HG03439 (cell line): ENCODE measurements at regions not wholly inside any gene's neighbourhood (a gene's known extent, or its start where the extent isn't known, plus 50 kb on each side); places are given as distances from the start of the nearest gene placed in this dataset.

Source experiments
- ATAC-seq: cut with Tn5 transposase; IDR thresholded peaks from one replicate; pipeline ENCODE4 v1.9.1; 2021; ENCODE audit warnings: mild to moderate bottlenecking, moderate library complexity; ENCODE audit not compliant: unreplicated experiment

GRCh38 chr7:25279705-25280104, 51.4 kb upstream of the NPVF start:
- no peak for ATAC-seq

- no peak for ATAC-seq
These were observed 51.9 kb upstream of the NPVF start for GRCh38 chr7:25280181-25280580.

DNA sequence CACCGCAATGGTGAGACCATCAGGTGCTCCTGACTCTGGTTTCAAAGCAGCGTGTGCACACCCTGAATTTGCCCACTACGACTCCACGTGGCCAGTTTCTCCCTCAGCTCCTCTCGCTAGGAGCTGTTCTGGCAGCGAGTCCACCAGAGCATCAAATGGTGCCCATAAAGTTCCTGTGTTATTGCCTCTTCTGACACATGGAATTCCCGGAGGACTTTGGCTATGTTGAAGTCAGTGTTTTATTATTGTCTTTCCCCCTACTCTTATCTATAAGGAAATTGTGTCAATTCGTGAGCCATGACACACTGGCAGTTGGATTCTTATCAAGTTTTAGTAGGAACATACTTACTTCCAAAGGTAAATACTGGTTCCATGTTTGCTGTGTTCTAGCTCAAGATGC, 53.9 kb upstream of the NPVF start:
- ATAC-seq: no peak

GRCh38 chr7:25286756-25287155, 58.5 kb upstream of the NPVF start:
- ATAC-seq: no peak

- no peak for ATAC-seq
These were observed 59.0 kb upstream of the NPVF start for GRCh38 chr7:25287291-25287690.

DNA sequence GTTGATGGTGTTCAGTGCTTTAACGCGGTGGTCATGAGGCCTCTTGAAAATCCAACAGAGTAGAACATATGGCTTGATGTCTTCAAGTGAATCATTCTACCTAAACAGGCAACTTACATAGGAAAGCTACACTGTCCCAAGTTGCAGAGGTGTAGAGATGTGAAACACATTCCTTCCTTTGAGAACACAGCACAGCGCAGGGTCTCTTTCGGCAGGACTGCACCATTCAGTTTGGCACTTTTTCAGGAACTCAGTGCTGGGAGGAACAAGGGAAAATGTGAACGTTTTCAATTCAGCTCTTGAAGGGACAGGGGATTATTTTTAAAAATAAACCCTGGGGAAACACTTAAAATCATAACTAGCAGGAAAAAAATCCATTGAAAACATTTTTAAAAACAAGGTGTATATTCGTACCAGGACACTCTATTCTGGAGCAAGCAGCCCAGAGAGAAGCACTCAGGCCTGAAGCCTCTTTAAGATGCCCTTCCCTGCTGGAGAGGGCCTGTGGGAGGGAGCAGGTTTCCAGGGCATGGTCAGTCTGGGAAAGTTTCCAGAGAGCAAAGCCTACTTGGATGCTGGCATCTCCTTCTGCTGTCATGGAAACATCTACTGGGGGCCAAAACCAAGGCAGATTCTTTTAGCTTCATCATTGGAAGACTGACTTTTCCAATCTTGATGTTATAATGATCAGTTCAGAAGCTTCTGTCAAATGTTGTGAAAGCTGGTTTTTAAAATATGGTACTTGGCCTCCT, 60.4 kb upstream of the NPVF start:
- no peak for ATAC-seq

DNA sequence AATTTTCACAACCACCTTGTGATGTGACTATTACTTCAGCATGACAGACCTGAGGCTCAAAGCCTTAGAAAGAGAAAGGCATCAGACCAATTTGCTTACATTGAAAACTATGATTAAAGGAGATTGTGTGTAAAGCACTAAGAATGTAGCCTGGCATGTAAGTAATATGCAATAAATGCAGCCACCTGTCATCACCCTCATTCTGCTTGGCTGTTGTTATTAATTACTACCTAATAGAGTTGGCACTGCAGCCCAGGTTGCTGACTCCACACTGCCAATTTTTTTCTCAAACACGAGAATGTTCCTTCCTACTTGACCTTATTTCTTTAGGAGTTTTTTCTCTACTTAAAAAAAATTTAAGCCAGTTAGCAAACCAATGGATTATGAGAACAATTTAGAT, 61.2 kb upstream of the NPVF start:
- ATAC-seq: no peak

- no peak for ATAC-seq
These were observed 66.3 kb upstream of the NPVF start for GRCh38 chr7:25294624-25295023.

DNA sequence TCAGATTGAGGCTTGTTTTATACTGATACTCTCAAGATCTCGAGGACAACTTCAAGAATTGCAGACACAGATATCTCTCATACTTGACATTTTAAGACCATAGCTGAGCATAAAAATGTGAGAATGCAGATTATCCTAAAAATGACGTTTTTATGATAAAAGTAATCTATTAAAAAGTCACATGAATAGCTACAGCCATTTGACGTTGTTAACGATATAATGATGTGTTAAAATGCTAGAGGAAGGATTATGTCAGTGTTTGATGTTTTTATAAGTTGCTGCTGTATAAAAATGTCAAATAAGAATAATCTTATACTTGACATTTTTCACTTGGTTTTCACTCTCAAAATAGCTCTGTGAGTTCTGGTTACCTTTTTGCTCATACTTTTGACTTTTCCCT, 67.1 kb upstream of the NPVF start:
- ATAC-seq: no peak

GRCh38 chr7:25296086-25296485, 67.8 kb upstream of the NPVF start:
- no peak for ATAC-seq

- ATAC-seq: no peak
These were observed 69.0 kb upstream of the NPVF start for GRCh38 chr7:25297278-25297677.

GRCh38 chr7:25303281-25304181, 75.2 kb upstream of the NPVF start:
- no peak for ATAC-seq

GRCh38 chr7:25304691-25305090, 76.4 kb upstream of the NPVF start:
- no peak for ATAC-seq

DNA sequence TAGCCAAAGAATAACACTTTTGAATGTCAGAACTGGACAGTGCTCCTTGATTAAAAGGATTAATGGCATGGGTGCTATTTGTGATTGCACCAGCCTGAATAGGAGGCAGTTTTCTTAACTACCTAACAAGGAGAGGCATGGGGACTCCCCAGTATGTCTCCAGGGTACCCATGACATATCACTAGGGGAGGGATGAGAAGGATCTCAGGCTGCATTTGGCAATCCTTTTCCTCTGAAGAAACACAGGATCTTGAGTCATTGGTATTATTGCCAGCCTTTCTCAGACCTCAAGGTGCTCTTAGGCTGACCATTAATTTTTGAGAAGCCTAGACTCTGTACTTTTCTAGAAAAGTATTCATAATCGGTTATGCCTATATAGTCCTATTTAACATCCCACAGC, 77.5 kb upstream of the NPVF start:
- no peak for ATAC-seq

GRCh38 chr7:25307624-25308023, 79.3 kb upstream of the NPVF start:
- no peak for ATAC-seq

DNA sequence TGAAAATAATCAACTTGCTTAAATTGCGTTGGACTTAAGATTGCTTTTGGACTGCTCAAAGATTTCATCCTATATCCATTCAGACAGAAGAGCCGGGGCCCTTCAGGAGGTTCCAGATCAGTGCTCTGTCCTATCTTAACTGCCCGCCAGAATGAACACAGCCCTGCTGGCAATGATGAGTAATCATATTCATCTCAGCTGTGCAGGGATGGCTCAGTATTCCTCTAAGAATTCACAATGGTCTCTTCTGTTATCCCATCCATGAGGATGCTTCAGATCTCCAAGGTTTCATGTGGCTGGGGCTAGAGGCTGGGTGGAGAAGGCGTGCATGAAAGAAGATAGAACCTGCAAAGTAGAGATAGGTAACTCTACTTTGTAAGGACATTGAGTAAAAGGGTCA, 80.0 kb upstream of the NPVF start:
- ATAC-seq: no peak

GRCh38 chr7:25308906-25309705, 80.8 kb upstream of the NPVF start:
- no peak for ATAC-seq

DNA sequence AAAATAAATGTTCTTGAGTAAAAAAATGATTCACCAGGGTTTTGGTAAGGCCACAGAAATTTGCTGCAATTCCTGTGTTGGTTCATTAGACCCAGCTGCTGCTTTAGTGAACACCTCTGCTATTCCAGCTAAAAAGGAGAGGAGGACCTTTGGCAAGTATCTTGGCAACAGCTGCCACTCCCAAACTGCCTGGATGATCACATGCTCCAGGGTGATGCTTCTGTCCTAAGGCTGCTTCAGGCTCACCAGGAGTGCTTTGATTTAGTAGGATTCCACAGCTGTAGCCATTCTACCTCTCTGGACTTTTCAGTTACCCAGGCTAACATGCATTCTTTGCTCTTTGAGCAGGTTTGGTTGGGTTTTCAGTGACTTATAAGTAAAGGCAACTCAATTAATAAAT, 82.6 kb upstream of the NPVF start:
- ATAC-seq: no peak

DNA sequence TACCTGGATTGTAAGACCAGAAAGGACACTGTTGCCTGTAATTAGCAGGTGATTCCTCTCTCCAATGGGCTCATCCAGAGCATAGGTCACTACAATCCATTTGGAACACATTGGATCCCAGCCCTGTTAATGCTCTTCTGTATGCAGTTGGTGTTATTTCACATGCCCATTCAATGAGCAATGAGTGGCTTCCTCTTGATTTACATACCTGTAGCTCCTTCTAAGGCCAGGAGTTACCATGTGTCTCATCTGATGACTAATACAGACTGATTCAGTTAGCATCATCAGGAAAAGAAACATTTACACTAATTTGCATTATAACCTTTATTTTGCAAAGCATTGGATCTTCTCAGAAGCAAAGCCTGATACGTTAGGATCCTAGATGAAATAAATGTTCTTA, 83.1 kb upstream of the NPVF start:
- no peak for ATAC-seq

DNA sequence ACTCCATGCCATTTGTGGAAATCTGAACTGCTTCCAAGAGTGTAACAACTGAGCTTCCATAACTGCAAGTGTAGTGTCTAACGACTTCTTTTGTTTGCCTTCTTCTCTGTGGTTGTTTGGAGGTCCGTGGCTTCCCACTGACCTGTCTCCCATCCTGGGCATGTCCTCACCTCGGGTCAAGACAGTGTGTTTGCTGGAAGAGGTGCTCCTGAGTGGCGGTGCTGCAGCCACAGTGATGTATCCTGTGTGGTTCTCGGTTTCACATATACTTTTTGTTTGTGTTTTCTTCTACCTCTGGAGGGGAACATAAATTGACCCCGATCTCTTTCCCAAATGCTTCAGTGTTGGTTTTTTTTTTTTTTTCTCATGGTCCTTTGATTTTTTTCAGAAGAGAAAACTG, 84.7 kb upstream of the NPVF start:
- ATAC-seq: no peak

GRCh38 chr7:25313526-25313925, 85.2 kb upstream of the NPVF start:
- no peak for ATAC-seq
